HG02642 (cell line): ENCODE measurements at regions not wholly inside any gene's neighbourhood (a gene's known extent, or its start where the extent isn't known, plus 50 kb on each side); places are given as distances from the start of the nearest gene placed in this dataset.
"Not testable (repeated sequence)": the region's sequence is repeated elsewhere in the genome, so short reads cannot be mapped to it uniquely, and the experiment has no call there.

ENCODE experiments used
- ATAC-seq: cut with Tn5 transposase; IDR thresholded peaks from one replicate; pipeline ENCODE4 v1.9.1; 2021; ENCODE audit warnings: mild to moderate bottlenecking; ENCODE audit not compliant: unreplicated experiment, poor library complexity

DNA sequence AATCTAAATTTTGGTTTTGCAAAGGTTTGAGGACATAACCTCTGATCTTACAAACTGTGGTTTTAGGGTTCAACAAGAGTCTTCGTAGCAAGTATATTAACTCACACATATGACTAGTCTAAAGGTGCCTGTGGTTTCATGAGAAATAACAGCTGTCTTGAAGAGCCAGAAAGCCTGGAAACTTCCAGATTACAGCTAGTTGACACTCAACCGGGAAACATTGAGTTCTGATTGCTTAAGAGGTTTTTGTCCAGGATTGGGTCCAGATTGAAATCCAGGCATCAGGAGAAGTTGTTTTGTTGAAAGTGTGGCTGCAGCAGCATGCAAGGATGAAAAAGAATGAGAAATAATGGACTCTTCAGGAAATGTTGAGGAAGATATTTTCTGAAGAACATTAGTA, 69.9 kb downstream of the TSPY2 start:
- ATAC-seq = not testable (repeated sequence)

DNA sequence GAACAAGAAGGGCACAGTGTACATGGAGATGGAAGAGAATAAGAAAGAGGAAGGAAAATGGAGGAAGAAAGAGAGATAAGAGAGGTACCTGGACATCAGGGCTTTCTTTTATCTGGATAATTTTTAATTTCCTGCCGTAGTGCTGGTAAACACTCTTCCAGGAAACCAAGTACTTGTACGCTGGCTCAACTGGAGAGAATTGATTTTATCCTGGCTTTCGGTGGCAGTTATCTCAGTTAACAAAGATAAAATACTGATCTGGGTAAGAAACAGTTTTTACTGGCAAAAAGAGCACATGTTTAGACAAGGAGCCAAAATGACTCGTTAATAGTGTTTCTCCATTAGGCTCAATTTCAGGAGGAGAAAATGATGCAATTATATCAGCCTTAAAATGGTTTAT, 70.4 kb downstream of the TSPY2 start:
- not testable (repeated sequence) for ATAC-seq

DNA sequence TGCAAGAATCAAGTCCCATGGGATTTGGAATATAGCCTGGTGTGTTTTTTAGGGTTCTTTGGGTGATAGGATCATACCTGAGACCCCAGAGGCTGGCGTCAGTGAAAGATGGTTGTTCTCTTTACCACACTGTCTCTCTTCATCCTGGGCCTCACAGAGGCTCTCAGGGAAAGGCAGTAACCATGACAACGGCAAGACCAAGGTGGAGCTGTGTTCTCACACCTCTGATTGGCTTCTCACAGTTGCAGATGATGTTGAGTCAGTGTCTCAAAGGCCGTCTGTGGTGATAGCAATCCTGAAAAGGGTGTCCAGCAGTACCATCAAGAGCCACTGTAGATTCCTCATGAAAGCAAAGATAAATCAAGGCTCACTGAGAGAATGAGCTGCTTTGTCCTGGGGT, 120.4 kb downstream of the TSPY2 start:
- not testable (repeated sequence) for ATAC-seq

DNA sequence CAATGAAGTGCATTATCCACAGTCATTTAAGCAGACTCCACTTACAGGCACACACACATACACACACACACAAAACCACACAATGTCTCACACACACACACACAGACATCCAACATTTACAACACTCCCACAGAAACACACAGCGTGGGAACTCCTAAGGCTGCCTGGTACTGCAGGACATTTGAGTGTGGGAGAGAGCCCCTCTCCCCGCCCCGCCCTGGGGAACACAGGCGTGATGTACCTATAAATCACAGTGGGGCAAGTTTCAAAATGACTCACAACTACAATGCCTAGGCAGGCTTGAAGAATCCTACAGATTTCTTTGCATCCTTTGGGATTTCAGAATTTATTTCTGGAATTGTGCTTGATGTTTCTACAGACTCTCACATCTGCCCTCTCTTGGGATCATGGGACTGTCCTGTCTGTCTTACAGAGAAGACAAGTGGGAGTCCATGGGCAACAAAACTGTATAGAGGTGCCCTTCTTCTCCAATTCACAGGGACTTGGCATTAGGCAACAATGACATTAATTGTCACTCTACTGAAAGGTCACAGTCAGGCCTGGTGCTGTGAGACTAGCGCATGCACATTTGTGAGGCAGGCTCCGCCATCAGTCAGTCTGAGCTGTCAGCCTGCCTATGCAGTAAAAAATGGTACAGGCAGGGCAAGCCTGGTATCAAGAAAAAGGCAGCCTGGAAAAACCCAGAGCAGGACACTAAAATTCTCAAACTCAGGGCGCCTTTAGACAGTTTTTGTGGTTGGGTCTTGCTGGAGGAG, 136.6 kb downstream of the TSPY2 start:
- ATAC-seq = not testable (repeated sequence)

DNA sequence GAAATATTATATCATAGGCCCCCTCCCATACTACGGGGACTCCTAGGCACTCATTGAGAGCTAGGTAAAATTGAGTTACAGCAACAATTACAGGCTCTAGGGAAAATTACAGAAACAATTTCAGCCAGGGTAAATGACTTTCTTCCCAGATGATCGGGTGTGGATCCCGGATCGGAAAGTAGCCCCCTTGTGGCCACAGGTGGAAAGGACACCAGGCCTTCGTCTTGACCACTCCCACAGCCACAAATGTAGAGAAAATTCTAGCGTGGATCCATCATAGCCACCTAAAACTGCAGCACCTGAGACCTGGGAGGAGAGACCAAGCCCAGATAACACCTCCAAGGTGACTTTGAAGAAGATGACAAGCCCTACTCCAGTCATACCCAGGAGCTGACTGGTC, 142.6 kb downstream of the TSPY2 start:
- not testable (repeated sequence) for ATAC-seq

DNA sequence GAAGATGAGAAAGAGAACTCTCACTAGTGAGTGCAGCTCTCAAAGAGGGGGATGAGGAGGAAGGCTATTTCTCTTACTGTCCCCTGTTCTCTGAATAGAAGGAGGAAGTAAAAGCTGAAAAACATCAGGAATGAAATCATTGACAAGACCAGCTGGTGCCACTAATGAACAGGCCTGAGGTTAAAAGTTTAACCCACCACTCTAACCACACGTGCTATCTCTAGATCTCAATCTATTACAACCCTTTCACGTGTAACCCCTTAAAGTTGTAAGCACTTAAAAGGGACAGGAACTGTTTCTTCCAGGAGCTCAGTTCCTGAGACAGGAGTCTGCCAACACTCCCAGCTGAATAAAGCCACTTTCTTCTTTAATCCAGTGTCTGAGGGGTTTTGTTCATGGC, 143.5 kb downstream of the TSPY2 start:
- ATAC-seq = peak; percentile 82

DNA sequence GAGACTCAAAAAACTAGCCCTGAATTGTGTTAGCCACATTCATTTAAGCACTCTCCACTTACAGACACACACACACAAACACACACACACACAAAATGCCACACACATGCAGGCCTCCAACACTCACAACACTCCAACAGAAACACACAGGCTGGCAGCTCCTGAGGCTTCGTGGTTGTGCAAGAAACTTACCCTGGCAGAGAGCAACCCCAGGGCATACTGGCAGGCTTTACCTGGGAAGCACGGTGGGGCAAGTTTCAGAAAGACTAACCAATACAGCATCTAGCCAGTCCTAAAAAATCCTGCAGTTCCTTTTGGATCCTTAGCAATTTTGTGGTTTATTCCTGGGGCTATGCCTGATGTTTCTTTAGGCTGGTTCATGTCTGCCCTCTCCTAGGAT, 146.2 kb downstream of the TSPY2 start:
- not testable (repeated sequence) for ATAC-seq

DNA sequence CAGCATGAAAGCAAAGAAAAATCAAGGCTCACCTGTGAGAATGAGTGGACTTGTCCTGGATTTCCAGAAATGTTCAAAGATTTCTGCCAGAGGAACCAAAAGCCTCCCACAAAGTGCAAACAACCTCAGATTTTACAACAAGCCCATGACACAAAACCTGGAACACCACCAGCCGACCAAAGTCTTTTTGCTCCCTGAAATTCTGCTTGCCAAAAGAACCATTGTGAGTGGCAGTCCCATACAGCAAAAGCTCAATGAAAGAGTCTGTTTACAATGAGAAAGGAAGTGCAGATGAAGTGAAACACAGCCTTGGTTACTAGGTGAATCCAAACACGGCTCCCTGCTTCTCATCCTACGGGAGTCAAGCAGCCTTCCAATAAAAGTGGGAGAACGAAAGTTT, 147.2 kb downstream of the TSPY2 start:
- not testable (repeated sequence) for ATAC-seq

DNA sequence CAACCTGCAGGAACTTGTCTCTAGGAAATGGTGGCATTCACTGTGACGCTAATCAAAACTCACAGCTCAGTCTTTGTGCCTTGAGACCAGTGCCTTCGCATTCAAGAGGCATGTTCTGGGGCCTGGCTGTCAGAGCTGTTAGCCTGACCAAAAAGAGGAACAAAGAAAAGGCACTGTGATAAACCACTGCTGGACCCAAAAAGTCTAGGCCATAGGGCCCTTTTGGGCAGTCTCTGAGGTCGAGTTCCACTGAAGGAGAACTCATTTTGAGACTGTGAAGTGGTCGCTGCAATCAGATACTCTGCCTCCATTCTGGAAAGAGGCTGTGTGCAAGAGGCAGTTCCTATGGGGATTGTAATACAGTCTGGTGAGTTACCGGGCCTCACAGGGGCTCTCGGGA, 149.0 kb downstream of the TSPY2 start:
- ATAC-seq = not testable (repeated sequence)

DNA sequence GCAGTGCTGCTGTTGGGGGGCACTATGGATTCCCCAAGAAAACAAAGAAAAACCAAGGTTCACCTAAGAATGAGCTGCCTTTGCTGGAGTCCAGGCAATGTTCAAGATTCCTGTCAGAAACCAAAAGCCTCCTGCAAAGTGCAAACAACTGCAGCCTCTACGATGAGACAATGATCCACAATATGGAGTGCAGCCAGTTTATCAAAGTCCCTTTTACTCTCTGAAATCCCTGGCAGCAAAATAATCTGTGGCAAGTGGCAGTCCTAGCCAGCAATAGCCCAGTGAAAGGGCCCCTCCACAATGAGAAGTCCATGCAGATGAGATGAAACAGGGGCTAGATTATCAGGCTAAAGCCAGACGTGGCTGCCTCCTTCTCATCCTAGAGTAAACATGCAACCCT, 155.8 kb downstream of the TSPY2 start:
- ATAC-seq = not testable (repeated sequence)

DNA sequence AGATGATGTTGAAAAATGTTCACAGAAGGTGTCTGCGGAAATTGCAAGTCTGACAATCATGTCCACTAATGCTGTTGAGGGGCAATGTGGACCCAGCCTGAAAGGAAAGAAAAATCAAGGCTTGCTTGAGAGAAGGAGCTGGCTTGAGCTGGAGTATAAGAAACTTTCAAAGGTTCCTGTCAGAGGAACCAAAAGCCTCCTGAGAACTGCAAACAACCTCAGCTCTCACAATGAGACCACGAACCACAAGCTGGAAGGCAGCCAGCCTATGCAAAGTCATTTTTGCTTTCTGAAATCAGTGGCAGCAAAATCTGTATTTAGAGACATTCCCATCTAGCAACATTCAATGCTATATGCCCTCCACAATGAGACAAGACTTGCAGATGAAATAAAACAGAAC, 160.8 kb downstream of the TSPY2 start:
- not testable (repeated sequence) for ATAC-seq

DNA sequence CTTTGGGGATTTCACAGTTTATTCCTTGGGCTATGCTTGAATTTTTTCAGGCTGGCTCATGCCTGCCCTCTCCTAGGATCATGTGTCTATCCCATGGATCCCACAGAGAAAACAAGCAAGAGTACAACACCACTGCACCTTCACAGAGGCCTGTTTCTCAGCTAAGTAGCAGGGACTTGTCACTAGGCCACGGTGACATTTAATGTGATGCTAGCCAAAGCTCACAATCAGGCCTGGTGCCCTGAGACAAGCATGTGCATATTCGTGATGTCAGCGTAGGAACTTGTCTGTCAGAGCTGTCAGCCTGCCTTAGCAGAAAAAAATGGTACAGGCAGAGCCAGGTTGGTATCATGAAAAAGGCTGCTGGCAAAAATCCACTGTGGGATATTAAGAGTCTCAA, 173.1 kb downstream of the TSPY2 start:
- ATAC-seq = not testable (repeated sequence)

DNA sequence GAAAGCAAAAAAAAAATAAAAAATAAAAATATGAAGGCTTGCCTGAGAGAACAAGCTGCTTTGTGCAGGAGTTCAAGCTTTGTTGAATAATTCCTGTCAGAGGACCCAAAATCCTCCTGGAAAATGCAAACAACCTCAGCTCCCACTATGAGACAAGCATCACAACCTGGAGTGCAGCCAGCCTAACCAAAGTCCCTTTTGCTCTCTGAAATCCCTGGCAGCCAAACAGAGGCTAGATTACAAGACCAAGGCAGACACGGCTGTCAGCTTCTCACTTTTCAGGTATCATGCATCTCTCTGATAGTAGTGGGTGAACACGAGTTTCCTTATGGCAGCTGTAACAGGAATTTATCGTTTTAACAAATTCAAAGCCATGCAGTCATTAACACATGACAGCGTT, 180.7 kb downstream of the TSPY2 start:
- ATAC-seq = not testable (repeated sequence)

DNA sequence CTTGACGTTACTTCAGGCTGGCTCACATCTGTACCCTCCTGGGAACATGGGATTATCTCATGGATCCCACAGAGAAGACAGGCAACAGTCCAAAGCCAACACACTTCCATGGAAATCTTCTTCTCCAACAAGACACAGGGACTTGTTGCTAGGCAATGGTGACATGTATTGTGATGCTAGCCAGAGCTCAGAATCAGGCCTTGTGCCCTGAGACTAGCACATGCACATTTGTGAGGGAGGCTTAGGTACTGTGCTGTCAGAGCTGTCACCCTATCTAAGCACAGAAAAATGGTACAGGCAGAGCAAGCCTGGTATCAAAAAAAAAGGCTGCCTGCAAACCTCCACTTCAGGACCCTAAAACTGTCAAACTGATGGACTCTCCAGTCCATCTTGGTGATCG, 199.5 kb downstream of the TSPY2 start:
- not testable (repeated sequence) for ATAC-seq

DNA sequence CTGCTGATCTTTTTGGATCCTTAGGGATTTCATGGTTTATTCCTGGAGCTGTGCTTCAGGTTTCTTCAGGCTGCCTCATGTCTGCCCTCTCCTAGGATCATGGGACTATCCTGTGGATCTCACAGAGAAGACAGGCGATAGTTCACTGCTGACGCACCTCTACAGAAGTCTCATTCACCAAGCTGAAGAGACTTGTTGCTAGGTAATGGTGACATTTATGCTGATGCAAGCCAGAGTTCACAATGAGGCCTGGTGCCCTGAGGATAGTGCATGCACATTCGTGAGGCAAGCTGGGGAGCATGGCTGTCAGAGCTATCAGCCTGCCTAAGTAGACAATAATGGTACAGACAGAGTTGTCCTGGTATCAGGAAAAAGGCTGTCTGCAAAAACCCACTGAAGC, 201.4 kb downstream of the TSPY2 start:
- ATAC-seq = not testable (repeated sequence)

DNA sequence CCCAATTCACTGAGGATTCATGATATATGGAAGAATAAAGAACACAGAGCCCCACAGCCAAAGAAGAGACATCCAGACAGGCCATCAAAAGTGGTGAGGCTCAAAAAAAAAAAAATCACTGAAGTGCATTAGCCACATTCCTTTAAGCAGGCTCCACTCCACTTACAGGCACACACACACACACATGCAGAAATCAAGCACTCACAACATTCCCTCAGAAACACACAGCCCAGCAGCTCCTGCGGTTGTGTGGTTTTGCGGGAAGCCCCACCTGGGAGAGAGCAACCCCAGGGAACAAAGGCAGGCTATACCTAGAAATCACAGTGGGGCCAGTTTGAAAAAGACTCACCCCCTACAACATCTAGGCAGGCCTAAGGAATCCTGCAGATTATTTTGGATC, 222.3 kb downstream of the TSPY2 start:
- not testable (repeated sequence) for ATAC-seq

DNA sequence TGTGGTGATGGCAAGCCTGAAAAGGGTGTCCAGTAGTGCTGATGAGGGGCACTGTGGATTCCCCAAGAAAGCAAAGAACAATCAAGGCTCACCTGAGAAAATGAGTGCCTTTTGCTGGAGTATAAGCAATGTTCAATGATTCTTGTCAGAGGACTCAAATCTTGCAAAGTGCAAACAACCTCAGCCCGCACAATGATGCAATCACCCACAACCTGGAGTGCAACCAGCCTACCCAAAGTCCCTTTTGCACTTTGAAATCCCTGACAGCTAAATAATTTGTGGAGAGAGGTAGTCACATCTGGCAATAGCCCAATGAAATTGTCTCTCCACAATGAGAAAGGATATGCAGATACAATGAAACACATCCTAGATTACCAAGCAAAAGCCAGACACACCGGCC, 225.8 kb downstream of the TSPY2 start:
- ATAC-seq = not testable (repeated sequence)

DNA sequence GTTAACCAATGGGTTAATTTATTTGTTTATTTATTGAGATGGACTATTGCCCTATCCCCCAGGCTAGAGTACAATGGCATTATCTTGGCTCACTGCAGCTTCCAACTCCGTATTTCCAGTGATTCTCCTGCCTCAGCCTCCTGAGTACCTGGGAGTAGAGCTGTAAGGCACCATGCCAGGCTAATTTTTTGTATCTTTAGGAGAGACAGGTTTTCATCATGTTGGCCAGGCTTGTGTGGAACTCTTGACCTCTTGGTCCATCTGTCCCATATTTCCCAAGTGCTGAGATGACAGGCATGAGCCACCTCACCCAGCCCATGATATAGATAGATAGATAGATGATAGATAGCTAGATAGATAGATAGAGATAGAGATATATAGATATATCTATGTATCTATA, 249.4 kb downstream of the TSPY2 start:
- ATAC-seq = not testable (repeated sequence)

DNA sequence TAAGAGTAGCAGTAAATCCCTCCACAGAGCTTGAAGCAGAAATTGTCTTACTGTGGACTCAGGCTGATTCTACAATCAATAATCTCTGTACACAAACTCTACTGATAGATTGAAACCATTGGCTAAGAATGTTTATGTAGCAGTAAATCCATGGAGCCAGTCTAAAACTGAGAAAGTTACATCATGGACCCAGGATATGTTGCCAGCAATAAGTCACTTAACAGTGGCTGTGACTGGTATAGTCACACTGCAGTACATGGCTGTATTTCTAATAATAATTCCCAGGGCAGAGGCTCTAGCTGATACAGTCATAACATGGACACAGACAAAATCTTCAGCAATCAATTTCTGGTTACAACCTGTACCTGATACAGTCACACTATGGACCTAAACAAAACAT, 262.8 kb downstream of the TSPY2 start:
- not testable (repeated sequence) for ATAC-seq

DNA sequence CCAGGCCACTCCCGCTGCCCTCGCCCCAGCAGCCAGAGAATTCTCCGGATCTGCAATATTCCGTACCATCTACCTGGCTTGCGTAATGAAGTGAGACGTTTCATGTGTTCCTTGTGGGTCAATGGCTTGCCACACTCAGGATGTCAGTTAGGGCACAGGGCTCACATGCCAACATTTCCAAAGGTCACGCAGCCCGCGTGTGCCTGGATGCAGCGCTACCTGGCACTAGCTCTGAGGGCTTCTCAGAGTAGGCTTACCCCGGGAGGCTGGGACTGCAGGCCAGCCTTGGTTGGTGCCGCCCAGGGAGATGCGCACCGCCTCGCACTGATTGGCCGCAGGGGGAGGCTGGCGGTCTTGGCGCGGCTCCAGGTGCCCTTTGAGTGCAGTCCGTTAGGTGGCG, 274.0 kb downstream of the TSPY2 start:
- ATAC-seq = not testable (repeated sequence)

DNA sequence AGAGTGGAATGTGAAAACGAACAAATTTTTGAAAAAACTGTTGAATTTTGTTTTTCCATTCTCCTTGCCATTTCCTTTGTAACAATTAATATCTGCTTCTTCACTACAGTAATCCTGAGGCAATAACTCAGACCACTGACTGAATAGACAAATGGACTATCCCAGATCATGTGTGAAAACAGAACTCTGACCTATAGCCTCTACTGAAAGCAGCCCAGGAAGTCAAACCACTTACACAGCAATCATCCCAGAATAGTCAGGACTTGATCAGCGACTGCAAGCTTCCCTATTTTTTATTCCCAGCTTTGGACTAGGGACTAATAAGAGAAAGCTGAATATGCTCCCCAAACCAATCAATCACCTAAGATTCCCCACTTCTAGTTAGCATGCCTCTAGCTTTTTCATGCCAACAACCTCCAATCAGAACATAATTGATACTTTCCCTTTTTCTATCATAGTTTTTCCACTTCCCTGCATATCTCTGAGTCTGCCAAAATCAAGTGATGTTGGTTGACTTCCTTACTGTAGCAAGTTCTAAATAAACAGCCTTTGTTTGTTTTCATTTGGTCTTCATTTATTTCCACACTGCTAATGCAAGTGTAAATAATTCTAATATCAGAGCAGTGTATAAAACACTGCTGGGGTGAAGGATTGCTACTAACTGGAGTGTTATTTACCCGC, 298.2 kb downstream of the TSPY2 start:
- ATAC-seq = not testable (repeated sequence)

DNA sequence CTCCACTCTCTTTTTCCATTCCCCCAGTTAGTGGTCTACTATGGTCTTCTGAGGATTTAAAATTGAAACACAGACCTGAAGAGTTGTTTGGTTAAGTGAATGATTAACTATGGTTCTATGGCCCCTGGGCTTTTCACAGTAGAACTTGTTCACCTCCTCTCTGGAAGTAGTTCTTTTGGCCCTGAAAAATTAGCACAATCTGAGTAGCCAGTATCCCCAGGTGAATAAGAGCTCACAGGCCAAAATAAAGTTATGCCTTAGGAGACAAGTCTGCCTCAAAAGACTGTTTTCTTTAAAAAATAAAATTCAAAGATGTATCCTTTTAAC, 298.7 kb downstream of the TSPY2 start:
- not testable (repeated sequence) for ATAC-seq
